Subcutaneous abdominal adipose tissue (tissue), 5 donors: ENCODE measurements at regions not wholly inside any gene's neighbourhood (a gene's known extent, or its start where the extent isn't known, plus 50 kb on each side); places are given as distances from the start of the nearest gene placed in this dataset.

Source experiments
- H3K27ac ChIP-seq: one replicate; pipeline ENCODE4 v1.7.0; 2013; ENCODE audit warnings: low read depth, mild to moderate bottlenecking, inconsistent platforms, low read length, moderate library complexity
- H3K27me3 ChIP-seq, 5 donors: one replicate each; pipeline ENCODE4 v1.7.0; 2013; ENCODE audit warnings: low read length in 5 of 5, inconsistent platforms in 1 of 5; ENCODE audit not compliant: control insufficient read depth in 5 of 5, insufficient read depth in 4 of 5
- H3K36me3 ChIP-seq, 5 donors: one replicate each; pipeline ENCODE4 v1.7.0; 2013; ENCODE audit warnings: low read length in 5 of 5; ENCODE audit not compliant: control insufficient read depth in 5 of 5, insufficient read depth in 5 of 5
- H3K4me1 ChIP-seq, 5 donors: one replicate each; pipeline ENCODE4 v1.7.0; 2013; ENCODE audit warnings: low read length in 5 of 5, mild to moderate bottlenecking in 3 of 5, moderate library complexity in 1 of 5; ENCODE audit not compliant: control insufficient read depth in 5 of 5, insufficient read depth in 5 of 5
- H3K4me3 ChIP-seq, 5 donors: one replicate each; pipeline ENCODE4 v1.7.0; 2013; ENCODE audit warnings: low read length in 5 of 5, low read depth in 1 of 5
- H3K9ac ChIP-seq, 5 donors: one replicate each; pipeline ENCODE4 v1.7.0; 2013; ENCODE audit warnings: low read length in 5 of 5, mild to moderate bottlenecking in 4 of 5, moderate library complexity in 3 of 5
- H3K9me3 ChIP-seq, 5 donors: one replicate each; pipeline ENCODE4 v1.7.0; 2013; ENCODE audit warnings: low read length in 5 of 5; ENCODE audit not compliant: control insufficient read depth in 5 of 5
- donor health status: healthy.
- donor health status: healthy.
- donor health status: healthy.
- donor health status: healthy.
- donor health status: healthy.

DNA sequence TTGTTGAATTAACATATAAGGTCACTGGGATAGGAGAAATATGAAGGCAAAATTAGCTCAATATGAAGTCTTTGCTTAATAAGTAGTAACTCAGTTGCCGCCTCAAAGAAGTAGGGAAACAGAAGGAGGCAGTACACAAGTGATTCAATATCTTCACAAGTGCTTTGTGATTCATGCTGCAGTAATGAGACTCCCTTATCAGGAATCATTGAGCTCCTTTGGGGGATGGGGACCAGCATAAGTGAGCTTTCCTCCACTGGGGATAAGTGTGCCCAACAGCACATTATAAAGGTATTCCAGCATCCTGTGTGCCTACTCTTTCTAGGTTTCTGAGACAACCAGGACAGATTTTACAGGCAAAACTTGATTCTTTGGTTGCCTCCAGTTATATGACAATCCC lies 323.4 kb upstream of the UBE2E3 start:
- Histone ChIP-seq H3K27me3 (no peaks in the 10 kb centered on the region), H3K36me3 (no peaks in the 10 kb centered on the region), H3K27ac (no peak overlapping the region), H3K4me3 (no peak overlapping the region), H3K9ac (no peak overlapping the region), H3K4me1 (no peaks in the 10 kb centered on the region), H3K9me3 (no peaks in the 10 kb centered on the region)

DNA sequence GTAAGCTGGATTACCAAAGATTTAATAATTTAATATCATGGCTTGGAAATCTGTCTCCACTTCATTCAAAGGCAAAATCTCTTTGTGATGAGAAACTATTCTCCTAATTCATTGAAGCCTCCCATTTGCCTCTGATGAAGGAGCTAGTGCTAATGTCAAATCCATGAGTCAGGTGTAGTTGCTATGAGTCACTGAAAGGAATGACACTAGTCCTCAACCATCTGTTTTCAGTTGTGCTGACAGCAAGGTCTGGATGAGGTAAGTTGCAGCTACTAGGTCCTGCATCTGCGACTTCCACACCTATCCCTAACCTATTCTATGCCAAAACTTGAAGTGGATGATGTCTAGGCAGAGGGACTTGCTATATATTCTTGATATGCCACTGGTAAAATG lies 324.0 kb upstream of the UBE2E3 start:
- no peaks in the 10 kb centered on the region for H3K27me3 ChIP-seq
- H3K4me1 ChIP-seq: no peaks in the 10 kb centered on the region
- H3K9ac ChIP-seq: no peak overlapping the region
- no peak overlapping the region for H3K27ac ChIP-seq
- no peaks in the 10 kb centered on the region for H3K36me3 ChIP-seq
- H3K4me3 ChIP-seq: no peak overlapping the region
- no peaks in the 10 kb centered on the region for H3K9me3 ChIP-seq

DNA sequence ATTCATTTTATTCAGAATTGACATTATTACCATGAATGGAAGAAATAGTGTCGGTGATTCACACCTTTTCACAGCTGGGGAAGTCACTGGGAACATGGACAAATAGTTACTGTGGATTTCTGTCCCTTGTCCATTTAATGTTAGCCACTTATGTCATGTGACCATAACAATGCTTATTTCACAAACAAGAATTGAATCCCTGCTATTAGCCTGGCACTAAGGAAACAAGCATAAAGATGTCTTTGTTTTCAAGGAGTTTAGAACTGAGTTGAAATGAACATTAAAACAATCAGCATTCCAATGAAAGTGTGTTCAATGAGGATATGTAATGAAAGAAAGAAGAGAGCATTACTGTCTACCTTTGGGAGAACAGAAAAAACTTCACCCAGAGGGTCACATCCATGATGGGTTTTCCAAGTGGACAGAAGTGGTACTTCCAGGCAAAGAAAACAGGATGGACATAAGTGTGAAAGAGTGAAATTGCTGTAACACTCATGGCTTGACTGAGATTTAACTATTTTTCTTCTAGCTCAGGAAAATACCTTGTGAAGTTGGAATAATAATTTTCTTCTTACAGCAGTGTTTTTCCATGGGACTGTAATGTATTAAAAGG lies 324.5 kb upstream of the UBE2E3 start:
- Histone ChIP-seq H3K36me3 (no peaks in the 10 kb centered on the region), H3K9me3 (no peaks in the 10 kb centered on the region), H3K9ac (no peak overlapping the region), H3K27me3 (no peaks in the 10 kb centered on the region), H3K4me3 (no peak overlapping the region), H3K27ac (no peak overlapping the region), H3K4me1 (no peaks in the 10 kb centered on the region)

DNA sequence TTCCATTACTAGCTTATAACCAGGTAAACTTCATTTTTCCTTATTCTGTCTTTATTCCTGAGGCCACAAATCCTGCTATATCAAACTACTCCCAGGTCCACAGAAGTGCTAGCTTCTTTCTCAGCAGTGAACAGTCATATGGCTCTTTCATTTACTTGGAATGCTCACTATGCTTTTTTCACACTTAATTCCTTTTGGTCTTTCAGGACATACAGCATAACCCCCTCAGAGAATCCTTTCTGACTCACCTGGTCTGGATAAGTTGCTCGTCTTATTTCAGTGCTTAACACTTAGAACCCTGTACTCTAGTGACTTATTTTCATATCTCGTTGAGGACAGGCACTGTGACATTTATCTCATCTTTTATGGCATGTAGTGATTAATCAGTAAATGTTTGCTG lies 325.0 kb upstream of the UBE2E3 start:
- H3K9me3 ChIP-seq: no peaks in the 10 kb centered on the region
- H3K4me1 ChIP-seq: no peaks in the 10 kb centered on the region
- no peaks in the 10 kb centered on the region for H3K27me3 ChIP-seq
- no peak overlapping the region for H3K9ac ChIP-seq
- H3K4me3 ChIP-seq: no peak overlapping the region
- H3K27ac ChIP-seq: no peak overlapping the region
- no peaks in the 10 kb centered on the region for H3K36me3 ChIP-seq

DNA sequence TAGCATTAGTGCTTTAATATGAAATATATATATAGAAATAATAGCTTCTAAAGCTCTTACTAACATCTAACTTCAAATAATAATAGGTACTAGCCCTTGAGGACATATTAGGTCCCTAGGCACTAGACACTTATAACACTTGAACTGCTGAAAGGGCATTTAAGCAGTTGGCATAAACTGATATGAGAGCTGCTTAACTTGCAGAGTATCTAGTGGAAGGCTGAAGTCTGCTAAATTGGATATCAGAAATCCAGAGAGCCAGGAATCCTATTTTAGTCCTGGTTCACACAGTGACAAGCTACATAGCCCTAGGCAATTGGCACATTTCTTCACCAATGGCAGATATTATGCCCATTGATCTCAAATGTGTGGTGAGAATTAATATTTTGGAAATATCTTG lies 326.9 kb upstream of the UBE2E3 start:
- Histone ChIP-seq H3K9ac (no peak overlapping the region), H3K27ac (no peak overlapping the region), H3K27me3 (no peaks in the 10 kb centered on the region), H3K9me3 (no peaks in the 10 kb centered on the region), H3K4me1 (no peaks in the 10 kb centered on the region), H3K4me3 (no peak overlapping the region), H3K36me3 (no peaks in the 10 kb centered on the region)

DNA sequence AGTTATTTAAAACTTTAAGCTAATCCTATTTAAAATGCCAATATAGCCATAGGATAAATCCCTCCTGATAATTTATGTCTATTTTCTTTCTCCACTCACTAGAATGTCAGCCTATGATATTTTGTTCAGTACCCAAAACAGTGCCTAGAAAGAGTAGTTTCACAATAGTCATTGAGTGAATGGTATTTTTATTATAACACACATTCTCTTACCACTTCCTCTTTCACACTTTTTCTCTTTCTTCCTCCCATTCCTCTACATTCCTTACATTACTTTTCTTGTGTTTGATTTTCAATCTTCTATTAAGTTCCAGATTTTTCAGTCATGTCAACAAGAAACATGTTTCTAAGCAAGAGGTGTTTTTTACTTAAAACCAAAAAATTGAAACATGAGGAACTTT lies 327.6 kb upstream of the UBE2E3 start:
- H3K9ac ChIP-seq: no peak overlapping the region
- H3K27me3 ChIP-seq: no peaks in the 10 kb centered on the region
- no peaks in the 10 kb centered on the region for H3K9me3 ChIP-seq
- no peaks in the 10 kb centered on the region for H3K36me3 ChIP-seq
- no peak overlapping the region for H3K27ac ChIP-seq
- no peaks in the 10 kb centered on the region for H3K4me1 ChIP-seq
- no peak overlapping the region for H3K4me3 ChIP-seq

DNA sequence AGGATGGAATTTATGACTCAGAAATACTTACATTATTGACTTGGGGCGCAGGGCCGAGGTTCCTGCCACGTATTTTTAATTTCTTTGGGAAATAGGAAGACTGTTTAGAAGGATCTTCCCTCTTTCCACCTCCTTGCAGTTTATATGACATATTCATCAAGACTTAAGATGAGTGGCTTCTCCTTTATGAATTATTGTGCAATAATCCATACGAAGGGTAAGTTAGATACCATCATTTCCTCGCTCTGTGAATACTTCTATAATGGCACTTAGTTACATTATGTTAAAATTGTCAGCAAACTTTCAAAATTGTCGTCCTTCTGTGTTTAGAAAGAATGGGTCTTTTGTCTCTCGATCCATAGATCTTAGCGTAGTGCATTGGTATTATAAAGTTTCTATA lies 328.8 kb upstream of the UBE2E3 start:
- H3K27me3 ChIP-seq: no peaks in the 10 kb centered on the region
- H3K4me1 ChIP-seq: no peaks in the 10 kb centered on the region

DNA sequence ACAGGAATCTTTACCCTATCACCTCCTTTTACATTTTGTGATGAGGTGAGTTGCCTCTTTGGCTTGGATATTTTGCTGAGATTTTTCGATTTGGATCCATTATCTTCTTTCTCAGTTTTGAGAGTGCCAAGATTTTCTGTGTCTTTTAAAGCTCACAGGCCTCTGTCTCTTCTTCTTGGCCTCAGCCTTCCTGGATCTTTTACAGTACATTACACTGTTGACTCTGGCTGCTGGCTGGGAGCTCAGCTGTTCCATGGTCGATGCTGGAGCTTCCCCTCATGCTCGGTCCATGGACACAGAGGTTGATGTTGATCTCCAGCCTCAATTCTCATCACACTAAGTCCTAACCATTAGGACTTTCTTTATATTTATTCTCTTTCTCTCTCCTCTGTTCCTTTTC lies 332.8 kb upstream of the UBE2E3 start:
- no peak overlapping the region for H3K27ac ChIP-seq
- H3K36me3 ChIP-seq: no peaks in the 10 kb centered on the region
- no peaks in the 10 kb centered on the region for H3K4me1 ChIP-seq
- no peak overlapping the region for H3K4me3 ChIP-seq
- no peaks in the 10 kb centered on the region for H3K27me3 ChIP-seq
- no peaks in the 10 kb centered on the region for H3K9me3 ChIP-seq
- H3K9ac ChIP-seq: no peak overlapping the region

More for the DNA sequence above, 328.8 kb upstream of the UBE2E3 start:
- Histone ChIP-seq H3K9me3 (no peaks in the 10 kb centered on the region), H3K9ac (no peak overlapping the region), H3K4me3 (no peak overlapping the region), H3K36me3 (no peaks in the 10 kb centered on the region), H3K27ac (no peak overlapping the region)

DNA sequence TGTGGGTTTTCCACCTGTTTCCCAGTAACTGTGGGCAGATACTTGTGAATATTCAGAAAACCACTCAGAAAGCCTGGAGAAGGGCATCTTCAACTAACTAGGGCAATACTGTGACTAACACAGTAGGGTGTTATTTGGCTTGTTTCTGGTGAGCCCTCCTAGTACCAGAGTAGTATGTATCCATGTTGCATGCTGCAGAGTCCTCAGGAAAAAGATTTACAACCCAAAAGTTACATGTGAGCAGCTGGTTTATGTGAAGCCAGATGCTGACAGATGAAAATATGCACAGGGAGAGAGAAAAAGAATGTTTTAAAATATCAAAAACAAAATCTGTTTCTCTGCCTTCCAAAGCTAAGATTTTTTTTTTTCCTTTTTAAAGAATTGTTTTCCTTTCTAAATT lies 333.2 kb upstream of the UBE2E3 start:
- Histone ChIP-seq H3K27ac (no peak overlapping the region), H3K4me3 (no peak overlapping the region), H3K9me3 (no peaks in the 10 kb centered on the region), H3K36me3 (no peaks in the 10 kb centered on the region), H3K4me1 (no peaks in the 10 kb centered on the region), H3K9ac (no peak overlapping the region), H3K27me3 (no peaks in the 10 kb centered on the region)

DNA sequence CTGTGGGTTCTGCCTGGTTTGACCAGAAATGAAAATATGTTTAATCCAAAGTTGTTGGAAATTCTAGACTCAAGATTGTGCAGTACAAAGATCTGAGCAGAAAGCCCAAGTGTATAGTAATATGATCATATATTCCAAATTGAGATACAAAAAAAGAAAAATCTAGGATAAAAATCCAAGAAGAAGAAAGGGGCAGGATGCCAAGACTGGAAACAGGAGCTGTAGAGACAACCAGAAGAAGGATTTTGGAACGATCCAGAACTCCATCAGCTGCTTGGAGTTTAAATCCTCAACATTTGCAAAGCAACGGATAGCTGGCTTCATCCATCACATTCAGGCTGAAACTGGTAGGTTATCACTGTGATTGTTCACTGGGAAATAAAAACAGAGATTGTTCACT lies 333.6 kb upstream of the UBE2E3 start:
- Histone ChIP-seq H3K9me3 (no peaks in the 10 kb centered on the region), H3K4me1 (no peaks in the 10 kb centered on the region), H3K27ac (no peak overlapping the region), H3K4me3 (no peak overlapping the region), H3K9ac (no peak overlapping the region), H3K27me3 (no peaks in the 10 kb centered on the region), H3K36me3 (no peaks in the 10 kb centered on the region)

DNA sequence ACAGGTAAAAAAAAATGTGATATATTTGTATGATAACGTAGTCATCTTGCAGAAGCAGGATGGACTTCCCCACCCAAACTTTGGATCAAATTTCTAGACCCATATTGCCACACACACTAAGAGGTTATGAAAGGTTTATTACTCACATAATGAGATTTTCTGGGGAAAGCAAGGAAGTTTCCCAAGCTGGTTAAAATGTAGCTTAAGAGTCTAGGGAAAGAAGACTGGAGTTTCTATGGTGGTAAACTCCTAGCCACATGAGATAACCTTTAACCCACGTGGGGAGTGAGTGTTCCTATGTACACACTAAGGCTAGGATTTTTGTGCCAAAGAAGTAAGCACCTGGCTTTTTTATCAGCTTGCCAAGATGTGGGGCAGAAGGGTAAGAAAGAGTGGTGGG lies 335.7 kb upstream of the UBE2E3 start:
- H3K36me3 ChIP-seq: no peaks in the 10 kb centered on the region
- no peak overlapping the region for H3K9ac ChIP-seq

More for the DNA sequence above, 335.7 kb upstream of the UBE2E3 start:
- Histone ChIP-seq H3K27me3 (no peaks in the 10 kb centered on the region), H3K9me3 (no peaks in the 10 kb centered on the region), H3K4me1 (no peaks in the 10 kb centered on the region), H3K27ac (no peak overlapping the region), H3K4me3 (no peak overlapping the region)
